ENCODE measurements at regions not wholly inside any gene's neighbourhood (a gene's known extent, or its start where the extent isn't known, plus 50 kb on each side); places are given as distances from the start of the nearest gene placed in this dataset.
A peak's percentile ranks its signal among the peaks of the same experiment; 100 is the strongest.

DNA sequence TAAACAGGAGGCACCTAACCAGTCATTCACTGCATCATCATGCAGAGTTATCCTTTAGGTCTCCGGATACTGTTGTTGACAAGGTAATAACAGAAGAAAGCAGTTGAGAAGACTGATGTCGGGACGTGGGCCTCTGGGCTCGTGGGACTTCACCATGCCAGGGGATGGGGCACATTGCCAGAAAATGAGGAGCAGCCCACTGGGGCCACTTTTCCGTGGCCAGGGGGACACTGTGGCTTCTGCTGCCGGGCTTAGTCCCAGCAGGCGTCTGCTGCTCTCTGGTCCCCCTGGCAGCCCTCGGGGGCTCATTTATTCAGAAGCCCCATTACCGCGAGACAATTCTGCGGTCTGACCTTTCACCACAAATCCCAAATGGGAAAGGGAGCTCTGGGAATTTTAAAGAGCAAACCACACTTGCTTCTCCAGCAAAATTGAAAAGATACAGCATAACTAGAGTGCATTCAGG is 201.2 kb downstream of the DAD1 start:
- H3K4me1 ChIP-seq (ENCODE audit: control insufficient read depth, insufficient read depth, low read length): no peaks in the 10 kb centered on the region
- no peak for TF ChIP-seq POLR2AphosphoS5 (IDR thresholded peaks at IDR 0.05; ENCODE audit: low read depth, low read length)
- TF ChIP-seq, protein P1, sequence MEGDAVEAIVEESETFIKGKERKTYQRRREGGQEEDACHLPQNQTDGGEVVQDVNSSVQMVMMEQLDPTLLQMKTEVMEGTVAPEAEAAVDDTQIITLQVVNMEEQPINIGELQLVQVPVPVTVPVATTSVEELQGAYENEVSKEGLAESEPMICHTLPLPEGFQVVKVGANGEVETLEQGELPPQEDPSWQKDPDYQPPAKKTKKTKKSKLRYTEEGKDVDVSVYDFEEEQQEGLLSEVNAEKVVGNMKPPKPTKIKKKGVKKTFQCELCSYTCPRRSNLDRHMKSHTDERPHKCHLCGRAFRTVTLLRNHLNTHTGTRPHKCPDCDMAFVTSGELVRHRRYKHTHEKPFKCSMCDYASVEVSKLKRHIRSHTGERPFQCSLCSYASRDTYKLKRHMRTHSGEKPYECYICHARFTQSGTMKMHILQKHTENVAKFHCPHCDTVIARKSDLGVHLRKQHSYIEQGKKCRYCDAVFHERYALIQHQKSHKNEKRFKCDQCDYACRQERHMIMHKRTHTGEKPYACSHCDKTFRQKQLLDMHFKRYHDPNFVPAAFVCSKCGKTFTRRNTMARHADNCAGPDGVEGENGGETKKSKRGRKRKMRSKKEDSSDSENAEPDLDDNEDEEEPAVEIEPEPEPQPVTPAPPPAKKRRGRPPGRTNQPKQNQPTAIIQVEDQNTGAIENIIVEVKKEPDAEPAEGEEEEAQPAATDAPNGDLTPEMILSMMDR (IDR thresholded peaks at IDR 0.05): peak; percentile 57
- in situ Hi-C loops (cut with HindIII; ENCODE audit: low pct_unique_long_range_greater_than_20kb, low sequenced_read_pairs): no loop called here

GRCh38 chr14:22386924-22387775 is 201.9 kb downstream of the DAD1 start:
- DNase-seq (ENCODE audit: low read depth, low spot score) (peak; percentile 50), ATAC-seq (peak; percentile 71)
- in situ Hi-C loops (cut with HindIII; ENCODE audit: low pct_unique_long_range_greater_than_20kb, low sequenced_read_pairs) (no loop called here), intact Hi-C loops (cut with micrococcal nuclease; ENCODE audit: unreplicated experiment) (loop anchor here (2.0 kb wide), 1 partner anchor 86 kb away; no protein-coding TSS in a partner anchor)
- Histone ChIP-seq H3K27me3 (ENCODE audit: control insufficient read depth, insufficient read depth, low read length) (no peaks in the 10 kb centered on the region; the same call in 1 of the 2 replicates), H3K27ac (ENCODE audit: low read length) (no peak overlapping the region), H3K9me3 (ENCODE audit: control insufficient read depth, insufficient read depth, low read depth, low read length) (no peaks in the 10 kb centered on the region), H3K36me3 (ENCODE audit: control insufficient read depth, insufficient read depth, low read length) (no peaks in the 10 kb centered on the region), H3K4me1 (ENCODE audit: control insufficient read depth, insufficient read depth, low read length) (no peaks in the 10 kb centered on the region), H3K4me3 (ENCODE audit: low read depth in 2 of 2, low read length in 2 of 2) (no peak overlapping the region)
- CTCF ChIA-PET: no interaction called here
- BruUV-seq (replicated peaks): no TSS peak
- no peak for TF ChIP-seq POLR2AphosphoS5 (IDR thresholded peaks at IDR 0.05; ENCODE audit: low read depth, low read length)
- no peak for TF ChIP-seq TCF7L2 (IDR thresholded peaks at IDR 0.05; ENCODE audit: low read depth, low read length)
- TF ChIP-seq, protein P1 (IDR thresholded peaks at IDR 0.05): peak; percentile 79
- TF ChIP-seq SIN3A (IDR thresholded peaks at IDR 0.05; ENCODE audit: borderline replicate concordance, insufficient read depth, low read depth, low read length): no peak
- POLR2A ChIA-PET: no interaction called here

More for the DNA sequence above, 201.2 kb downstream of the DAD1 start:
- DNase-seq (ENCODE audit: low read depth, low spot score) (no peak), ATAC-seq (peak; percentile 40; the same call in 1 of the 2 replicates)
- intact Hi-C loops (cut with micrococcal nuclease; ENCODE audit: unreplicated experiment): loop anchor here (2.0 kb wide), 1 partner anchor 85 kb away; no protein-coding TSS in a partner anchor
- Histone ChIP-seq H3K9me3 (ENCODE audit: control insufficient read depth, insufficient read depth, low read depth, low read length) (no peaks in the 10 kb centered on the region), H3K36me3 (ENCODE audit: control insufficient read depth, insufficient read depth, low read length) (no peaks in the 10 kb centered on the region), H3K27ac (ENCODE audit: low read length) (no peak overlapping the region), H3K27me3 (ENCODE audit: control insufficient read depth, insufficient read depth, low read length) (no peaks in the 10 kb centered on the region; the same call in 1 of the 2 replicates), H3K4me3 (ENCODE audit: low read depth in 2 of 2, low read length in 2 of 2) (no peak overlapping the region)
- CTCF ChIA-PET: no interaction called here
- no TSS peak for BruUV-seq (replicated peaks)
- POLR2A ChIA-PET: no interaction called here

DNA sequence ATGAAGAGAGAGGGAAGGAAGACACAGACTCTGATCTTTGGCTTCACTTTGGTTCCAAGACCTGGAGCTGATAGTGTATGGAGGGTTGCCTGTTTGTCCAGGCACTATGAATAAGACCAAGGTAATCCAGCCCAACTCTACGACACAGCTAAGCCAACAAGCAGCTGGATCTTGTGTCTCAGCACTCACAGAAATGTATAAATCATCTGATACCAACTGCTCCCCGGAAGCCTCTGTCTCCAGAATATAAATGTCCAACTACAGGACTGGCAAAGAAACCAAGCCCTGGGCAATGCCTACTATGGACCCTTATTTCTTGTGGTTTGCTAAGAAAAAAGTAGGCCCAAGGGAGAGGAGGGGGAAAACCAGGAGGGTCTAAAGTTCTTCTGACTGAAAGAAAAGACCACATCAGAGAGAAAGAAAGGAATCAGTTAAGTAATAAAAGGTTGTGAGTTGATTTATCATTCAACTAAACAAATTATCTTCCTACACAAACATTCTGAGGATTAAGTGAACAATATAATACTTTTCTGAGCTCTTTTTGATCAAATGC is 204.0 kb downstream of the DAD1 start:
- Histone ChIP-seq H3K4me1 (ENCODE audit: control insufficient read depth, insufficient read depth, low read length) (no peaks in the 10 kb centered on the region), H3K9me3 (ENCODE audit: control insufficient read depth, insufficient read depth, low read depth, low read length) (no peaks in the 10 kb centered on the region), H3K36me3 (ENCODE audit: control insufficient read depth, insufficient read depth, low read length) (no peaks in the 10 kb centered on the region), H3K27me3 (ENCODE audit: control insufficient read depth, insufficient read depth, low read length) (no peaks in the 10 kb centered on the region; the same call in 1 of the 2 replicates), H3K27ac (ENCODE audit: low read length) (no peak overlapping the region), H3K4me3 (ENCODE audit: low read depth in 2 of 2, low read length in 2 of 2) (no peak overlapping the region)
- ChIA-PET POLR2A (no interaction called here), CTCF (interaction anchor here (1.0 kb wide), 1 partner anchor 15 kb away, joined by 3 read pairs; no protein-coding TSS in a partner anchor)
- DNase-seq (ENCODE audit: low read depth, low spot score) (no peak), ATAC-seq (no peak)
- TF ChIP-seq TCF7L2 (IDR thresholded peaks at IDR 0.05; ENCODE audit: low read depth, low read length) (no peak), POLR2AphosphoS5 (IDR thresholded peaks at IDR 0.05; ENCODE audit: low read depth, low read length) (no peak), SIN3A (IDR thresholded peaks at IDR 0.05; ENCODE audit: borderline replicate concordance, insufficient read depth, low read depth, low read length) (no peak)
- TF ChIP-seq, protein P2, sequence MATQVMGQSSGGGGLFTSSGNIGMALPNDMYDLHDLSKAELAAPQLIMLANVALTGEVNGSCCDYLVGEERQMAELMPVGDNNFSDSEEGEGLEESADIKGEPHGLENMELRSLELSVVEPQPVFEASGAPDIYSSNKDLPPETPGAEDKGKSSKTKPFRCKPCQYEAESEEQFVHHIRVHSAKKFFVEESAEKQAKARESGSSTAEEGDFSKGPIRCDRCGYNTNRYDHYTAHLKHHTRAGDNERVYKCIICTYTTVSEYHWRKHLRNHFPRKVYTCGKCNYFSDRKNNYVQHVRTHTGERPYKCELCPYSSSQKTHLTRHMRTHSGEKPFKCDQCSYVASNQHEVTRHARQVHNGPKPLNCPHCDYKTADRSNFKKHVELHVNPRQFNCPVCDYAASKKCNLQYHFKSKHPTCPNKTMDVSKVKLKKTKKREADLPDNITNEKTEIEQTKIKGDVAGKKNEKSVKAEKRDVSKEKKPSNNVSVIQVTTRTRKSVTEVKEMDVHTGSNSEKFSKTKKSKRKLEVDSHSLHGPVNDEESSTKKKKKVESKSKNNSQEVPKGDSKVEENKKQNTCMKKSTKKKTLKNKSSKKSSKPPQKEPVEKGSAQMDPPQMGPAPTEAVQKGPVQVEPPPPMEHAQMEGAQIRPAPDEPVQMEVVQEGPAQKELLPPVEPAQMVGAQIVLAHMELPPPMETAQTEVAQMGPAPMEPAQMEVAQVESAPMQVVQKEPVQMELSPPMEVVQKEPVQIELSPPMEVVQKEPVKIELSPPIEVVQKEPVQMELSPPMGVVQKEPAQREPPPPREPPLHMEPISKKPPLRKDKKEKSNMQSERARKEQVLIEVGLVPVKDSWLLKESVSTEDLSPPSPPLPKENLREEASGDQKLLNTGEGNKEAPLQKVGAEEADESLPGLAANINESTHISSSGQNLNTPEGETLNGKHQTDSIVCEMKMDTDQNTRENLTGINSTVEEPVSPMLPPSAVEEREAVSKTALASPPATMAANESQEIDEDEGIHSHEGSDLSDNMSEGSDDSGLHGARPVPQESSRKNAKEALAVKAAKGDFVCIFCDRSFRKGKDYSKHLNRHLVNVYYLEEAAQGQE (IDR thresholded peaks at IDR 0.05; ENCODE audit: insufficient read depth in 1 of 2, low read depth in 2 of 2, low read length in 1 of 2): no peak
- TF ChIP-seq, protein P1 (IDR thresholded peaks at IDR 0.05): no peak
- intact Hi-C loops (cut with micrococcal nuclease; ENCODE audit: unreplicated experiment): no loop called here
- in situ Hi-C loops (cut with HindIII; ENCODE audit: low pct_unique_long_range_greater_than_20kb, low sequenced_read_pairs): no loop called here
- no TSS peak for BruUV-seq (replicated peaks)
